ENCODE measurements at regions not wholly inside any gene's neighbourhood (a gene's known extent, or its start where the extent isn't known, plus 50 kb on each side); places are given as distances from the start of the nearest gene placed in this dataset.

GRCh38 chr7:31443457-31443856 is 70.4 kb upstream of the ITPRID1 start:
- peaks cover 13% of the 10 kb centered on the region for H3K9me3 ChIP-seq (ENCODE audit: control insufficient read depth, low read length)
- peak; percentile 90 for TF ChIP-seq CTCF (conservative IDR thresholded peaks at IDR 0.05)
- Mint-ChIP-seq H3K4me3 (no peak overlapping the region), H3K36me3 (ENCODE audit: low read depth) (no peaks in the 10 kb centered on the region), H3K9me3 (peaks cover 7% of the 10 kb centered on the region), H3K27me3 (ENCODE audit: insufficient read depth) (peaks cover 38% of the 10 kb centered on the region), H3K27ac (no peak overlapping the region), H3K4me1 (peaks cover 32% of the 10 kb centered on the region)
- WGBS, 2 experiments (ENCODE audit: insufficient coverage in 1 of 2, insufficient read length in 1 of 2): 5 to 13% methylated on average over 1 of the region's 1 CpG
- DNase-seq: peak; percentile 70
- no peak overlapping the region for H3K9ac ChIP-seq (ENCODE audit: extremely low read depth, low read length, poor library complexity, severe bottlenecking)
- peaks cover 34% of the 10 kb centered on the region for H3K27me3 ChIP-seq (ENCODE audit: control insufficient read depth, insufficient read depth, low read length, poor library complexity, severe bottlenecking)
- H3K4me1 ChIP-seq (ENCODE audit: control insufficient read depth, insufficient read depth, low read length): peaks cover 10% of the 10 kb centered on the region
- H3K4me3 ChIP-seq (ENCODE audit: low read length): no peak overlapping the region
- no peak overlapping the region for H3K27ac ChIP-seq (ENCODE audit: low read depth, low read length)
- no peaks in the 10 kb centered on the region for H3K36me3 ChIP-seq (ENCODE audit: control insufficient read depth, insufficient read depth, low read length)

- Mint-ChIP-seq H3K36me3 (ENCODE audit: low read depth) (no peaks in the 10 kb centered on the region), H3K27ac (no peak overlapping the region), H3K4me1 (peaks cover 32% of the 10 kb centered on the region), H3K4me3 (no peak overlapping the region), H3K9me3 (peaks cover 7% of the 10 kb centered on the region), H3K27me3 (ENCODE audit: insufficient read depth) (peaks cover 40% of the 10 kb centered on the region)
- DNase-seq: no peak
- H3K4me3 ChIP-seq (ENCODE audit: low read length): no peak overlapping the region
- no peaks in the 10 kb centered on the region for H3K36me3 ChIP-seq (ENCODE audit: control insufficient read depth, insufficient read depth, low read length)
- 77 to 80% methylated on average over 2 of the region's 2 CpGs for WGBS, 2 experiments (ENCODE audit: insufficient coverage in 1 of 2, insufficient read length in 1 of 2)
- peaks cover 10% of the 10 kb centered on the region for H3K4me1 ChIP-seq (ENCODE audit: control insufficient read depth, insufficient read depth, low read length)
- H3K9ac ChIP-seq (ENCODE audit: extremely low read depth, low read length, poor library complexity, severe bottlenecking): no peak overlapping the region
- TF ChIP-seq CTCF (conservative IDR thresholded peaks at IDR 0.05): no peak
- peaks cover 34% of the 10 kb centered on the region for H3K27me3 ChIP-seq (ENCODE audit: control insufficient read depth, insufficient read depth, low read length, poor library complexity, severe bottlenecking)
- H3K27ac ChIP-seq (ENCODE audit: low read depth, low read length): no peak overlapping the region
- peaks cover 14% of the 10 kb centered on the region for H3K9me3 ChIP-seq (ENCODE audit: control insufficient read depth, low read length)
These were observed 69.7 kb upstream of the ITPRID1 start for GRCh38 chr7:31444196-31444595.

- Mint-ChIP-seq H3K4me1 (peaks cover 32% of the 10 kb centered on the region), H3K36me3 (ENCODE audit: low read depth) (no peaks in the 10 kb centered on the region), H3K9me3 (peaks cover 7% of the 10 kb centered on the region), H3K4me3 (no peak overlapping the region), H3K27ac (no peak overlapping the region), H3K27me3 (ENCODE audit: insufficient read depth) (peaks cover 39% of the 10 kb centered on the region)
- no peak overlapping the region for H3K9ac ChIP-seq (ENCODE audit: extremely low read depth, low read length, poor library complexity, severe bottlenecking)
- no peak for TF ChIP-seq CTCF (conservative IDR thresholded peaks at IDR 0.05)
- no peak overlapping the region for H3K4me3 ChIP-seq (ENCODE audit: low read length)
- H3K36me3 ChIP-seq (ENCODE audit: control insufficient read depth, insufficient read depth, low read length): no peaks in the 10 kb centered on the region
- H3K9me3 ChIP-seq (ENCODE audit: control insufficient read depth, low read length): peaks cover 14% of the 10 kb centered on the region
- H3K27me3 ChIP-seq (ENCODE audit: control insufficient read depth, insufficient read depth, low read length, poor library complexity, severe bottlenecking): peaks cover 19% of the 10 kb centered on the region
- H3K4me1 ChIP-seq (ENCODE audit: control insufficient read depth, insufficient read depth, low read length): peaks cover 10% of the 10 kb centered on the region
- 88 to 93% methylated on average over 5 to 7 of the region's 7 CpGs for WGBS, 2 experiments (ENCODE audit: insufficient coverage in 1 of 2, insufficient read length in 1 of 2)
- DNase-seq: no peak
- H3K27ac ChIP-seq (ENCODE audit: low read depth, low read length): no peak overlapping the region
These were observed 68.1 kb upstream of the ITPRID1 start for GRCh38 chr7:31445686-31446355.
